ENCODE measurements at regions not wholly inside any gene's neighbourhood (a gene's known extent, or its start where the extent isn't known, plus 50 kb on each side); places are given as distances from the start of the nearest gene placed in this dataset.

- Histone ChIP-seq H3K4me1 (no peaks in the 10 kb centered on the region), H3K36me3 (no peaks in the 10 kb centered on the region), H3K9me3 (replicated peaks) (no peaks in the 10 kb centered on the region), H3K27ac (no peak overlapping the region), H3K4me3 (no peak overlapping the region), H3K27me3 (no peaks in the 10 kb centered on the region)
- DNase-seq, result no peak
Observed at GRCh38 chr5:103498800-103499551, 63.6 kb downstream of the NUDT12 start.

- Histone ChIP-seq H3K4me1 (no peaks in the 10 kb centered on the region), H3K9me3 (replicated peaks) (no peaks in the 10 kb centered on the region), H3K27me3 (no peaks in the 10 kb centered on the region), H3K4me3 (no peak overlapping the region), H3K27ac (no peak overlapping the region), H3K36me3 (no peaks in the 10 kb centered on the region)
- DNase-seq, result peak in 1 of 2 experiments; percentile 14
Observed at GRCh38 chr5:103498211-103498610, 64.4 kb downstream of the NUDT12 start.

GRCh38 chr5:103497781-103498180 lies 64.8 kb downstream of the NUDT12 start:
- Histone ChIP-seq H3K4me1 (no peaks in the 10 kb centered on the region), H3K4me3 (no peak overlapping the region), H3K27ac (no peak overlapping the region), H3K27me3 (no peaks in the 10 kb centered on the region), H3K9me3 (replicated peaks) (no peaks in the 10 kb centered on the region), H3K36me3 (no peaks in the 10 kb centered on the region)
- DNase-seq, result no peak

GRCh38 chr5:103490030-103490739 lies 72.4 kb downstream of the NUDT12 start:
- no peaks in the 10 kb centered on the region for H3K36me3 ChIP-seq
- H3K27ac ChIP-seq, result no peak overlapping the region

GRCh38 chr5:103489307-103489706 lies 73.3 kb downstream of the NUDT12 start:
- Histone ChIP-seq H3K27me3 (no peaks in the 10 kb centered on the region), H3K4me3 (no peak overlapping the region), H3K9me3 (replicated peaks) (no peaks in the 10 kb centered on the region), H3K27ac (no peak overlapping the region), H3K36me3 (no peaks in the 10 kb centered on the region), H3K4me1 (peaks cover 13% of the 10 kb centered on the region)
- DNase-seq, result no peak

More at GRCh38 chr5:103490030-103490739, 72.4 kb downstream of the NUDT12 start:
- H3K4me1 ChIP-seq, result peaks cover 13% of the 10 kb centered on the region
- H3K27me3 ChIP-seq, result no peaks in the 10 kb centered on the region
- H3K4me3 ChIP-seq, result no peak overlapping the region
- no peaks in the 10 kb centered on the region for H3K9me3 ChIP-seq (replicated peaks)
- no peak for DNase-seq

GRCh38 chr5:103487822-103488493 lies 74.6 kb downstream of the NUDT12 start:
- no peak for DNase-seq
- no peaks in the 10 kb centered on the region for H3K36me3 ChIP-seq
- H3K9me3 ChIP-seq (replicated peaks), result no peaks in the 10 kb centered on the region
- H3K4me3 ChIP-seq, result no peak overlapping the region
- peak overlapping the region; percentile 35; the same call in 1 of the 2 replicates for H3K27ac ChIP-seq
- peaks cover 13% of the 10 kb centered on the region for H3K4me1 ChIP-seq
- no peaks in the 10 kb centered on the region for H3K27me3 ChIP-seq

- Histone ChIP-seq H3K36me3 (no peaks in the 10 kb centered on the region), H3K4me3 (no peak overlapping the region), H3K27me3 (no peaks in the 10 kb centered on the region), H3K27ac (peak overlapping the region; percentile 35), H3K9me3 (replicated peaks) (no peaks in the 10 kb centered on the region), H3K4me1 (peaks cover 13% of the 10 kb centered on the region)
- peak; percentile 80 to 84 for DNase-seq
Observed at GRCh38 chr5:103487218-103487617, 75.4 kb downstream of the NUDT12 start.

GRCh38 chr5:103486739-103487138 lies 75.8 kb downstream of the NUDT12 start:
- no peak overlapping the region for H3K4me3 ChIP-seq
- H3K4me1 ChIP-seq, result peaks cover 13% of the 10 kb centered on the region
- H3K36me3 ChIP-seq, result no peaks in the 10 kb centered on the region
- no peaks in the 10 kb centered on the region for H3K9me3 ChIP-seq (replicated peaks)
- no peaks in the 10 kb centered on the region for H3K27me3 ChIP-seq
- H3K27ac ChIP-seq, result peak overlapping the region; percentile 35
- DNase-seq, result no peak

GRCh38 chr5:103480246-103480645 lies 82.3 kb downstream of the NUDT12 start:
- Histone ChIP-seq H3K9me3 (replicated peaks) (no peaks in the 10 kb centered on the region), H3K4me1 (no peaks in the 10 kb centered on the region), H3K27me3 (no peaks in the 10 kb centered on the region), H3K27ac (no peak overlapping the region), H3K36me3 (no peaks in the 10 kb centered on the region), H3K4me3 (no peak overlapping the region)
- DNase-seq, result no peak

GRCh38 chr5:103477678-103478077 lies 84.9 kb downstream of the NUDT12 start:
- 0 out of 2 replicates have a peak, but pooled peaks cover 3% of the 10 kb centered on the region for H3K4me1 ChIP-seq
- no peak overlapping the region for H3K4me3 ChIP-seq
- no peak for DNase-seq
- no peaks in the 10 kb centered on the region for H3K9me3 ChIP-seq (replicated peaks)
- no peak overlapping the region for H3K27ac ChIP-seq
- no peaks in the 10 kb centered on the region for H3K36me3 ChIP-seq
- no peaks in the 10 kb centered on the region for H3K27me3 ChIP-seq

- Histone ChIP-seq H3K36me3 (no peaks in the 10 kb centered on the region), H3K27me3 (no peaks in the 10 kb centered on the region), H3K27ac (no peak overlapping the region), H3K9me3 (replicated peaks) (no peaks in the 10 kb centered on the region), H3K4me1 (0 out of 2 replicates have a peak, but pooled peaks cover 5% of the 10 kb centered on the region), H3K4me3 (no peak overlapping the region)
- no peak for DNase-seq
Observed at GRCh38 chr5:103476811-103477210, 85.8 kb downstream of the NUDT12 start.

GRCh38 chr5:103475629-103476240 lies 86.9 kb downstream of the NUDT12 start:
- H3K4me1 ChIP-seq, result 0 out of 2 replicates have a peak, but pooled peaks cover 5% of the 10 kb centered on the region
- peak in 1 of 2 experiments; percentile 74 for DNase-seq
- no peak overlapping the region for H3K27ac ChIP-seq
- no peaks in the 10 kb centered on the region for H3K36me3 ChIP-seq
- H3K4me3 ChIP-seq, result no peak overlapping the region
- H3K27me3 ChIP-seq, result no peaks in the 10 kb centered on the region
- H3K9me3 ChIP-seq (replicated peaks), result no peaks in the 10 kb centered on the region

GRCh38 chr5:103474677-103475076 lies 87.9 kb downstream of the NUDT12 start:
- H3K9me3 ChIP-seq (replicated peaks), result no peaks in the 10 kb centered on the region
- no peaks in the 10 kb centered on the region for H3K36me3 ChIP-seq
- H3K4me3 ChIP-seq, result no peak overlapping the region
- no peak for DNase-seq
- 0 out of 2 replicates have a peak, but pooled peaks cover 5% of the 10 kb centered on the region for H3K4me1 ChIP-seq
- H3K27ac ChIP-seq, result no peak overlapping the region
- no peaks in the 10 kb centered on the region for H3K27me3 ChIP-seq

GRCh38 chr5:103473725-103474124 lies 88.9 kb downstream of the NUDT12 start:
- H3K27me3 ChIP-seq, result no peaks in the 10 kb centered on the region
- no peaks in the 10 kb centered on the region for H3K36me3 ChIP-seq
- no peaks in the 10 kb centered on the region for H3K9me3 ChIP-seq (replicated peaks)
- H3K4me1 ChIP-seq, result 0 out of 2 replicates have a peak, but pooled peaks cover 5% of the 10 kb centered on the region
- no peak for DNase-seq
- H3K27ac ChIP-seq, result no peak overlapping the region
- H3K4me3 ChIP-seq, result no peak overlapping the region
